ENCODE measurements at regions not wholly inside any gene's neighbourhood (a gene's known extent, or its start where the extent isn't known, plus 50 kb on each side); places are given as distances from the start of the nearest gene placed in this dataset.

DNA sequence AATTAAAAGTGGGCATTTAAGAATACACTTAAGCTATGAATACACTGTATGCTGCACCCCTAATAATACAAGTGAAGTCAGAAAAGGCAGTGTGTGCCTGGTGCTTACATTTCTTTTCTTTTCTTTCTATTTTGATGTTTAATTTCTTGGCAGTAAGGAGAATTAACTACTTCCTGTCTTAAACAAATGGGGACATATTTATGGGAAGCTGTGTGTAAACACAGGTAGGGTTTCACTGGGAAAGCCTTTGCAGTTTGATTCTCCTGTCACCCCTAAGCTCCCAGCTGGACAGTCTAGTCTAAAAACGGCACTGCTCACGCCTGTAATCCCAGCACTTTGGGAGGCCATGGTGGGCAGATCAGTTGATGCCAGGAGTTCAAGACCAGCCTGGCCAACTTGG lies 146.0 kb downstream of the MIS18A start:
- TF ChIP-seq, protein P1, sequence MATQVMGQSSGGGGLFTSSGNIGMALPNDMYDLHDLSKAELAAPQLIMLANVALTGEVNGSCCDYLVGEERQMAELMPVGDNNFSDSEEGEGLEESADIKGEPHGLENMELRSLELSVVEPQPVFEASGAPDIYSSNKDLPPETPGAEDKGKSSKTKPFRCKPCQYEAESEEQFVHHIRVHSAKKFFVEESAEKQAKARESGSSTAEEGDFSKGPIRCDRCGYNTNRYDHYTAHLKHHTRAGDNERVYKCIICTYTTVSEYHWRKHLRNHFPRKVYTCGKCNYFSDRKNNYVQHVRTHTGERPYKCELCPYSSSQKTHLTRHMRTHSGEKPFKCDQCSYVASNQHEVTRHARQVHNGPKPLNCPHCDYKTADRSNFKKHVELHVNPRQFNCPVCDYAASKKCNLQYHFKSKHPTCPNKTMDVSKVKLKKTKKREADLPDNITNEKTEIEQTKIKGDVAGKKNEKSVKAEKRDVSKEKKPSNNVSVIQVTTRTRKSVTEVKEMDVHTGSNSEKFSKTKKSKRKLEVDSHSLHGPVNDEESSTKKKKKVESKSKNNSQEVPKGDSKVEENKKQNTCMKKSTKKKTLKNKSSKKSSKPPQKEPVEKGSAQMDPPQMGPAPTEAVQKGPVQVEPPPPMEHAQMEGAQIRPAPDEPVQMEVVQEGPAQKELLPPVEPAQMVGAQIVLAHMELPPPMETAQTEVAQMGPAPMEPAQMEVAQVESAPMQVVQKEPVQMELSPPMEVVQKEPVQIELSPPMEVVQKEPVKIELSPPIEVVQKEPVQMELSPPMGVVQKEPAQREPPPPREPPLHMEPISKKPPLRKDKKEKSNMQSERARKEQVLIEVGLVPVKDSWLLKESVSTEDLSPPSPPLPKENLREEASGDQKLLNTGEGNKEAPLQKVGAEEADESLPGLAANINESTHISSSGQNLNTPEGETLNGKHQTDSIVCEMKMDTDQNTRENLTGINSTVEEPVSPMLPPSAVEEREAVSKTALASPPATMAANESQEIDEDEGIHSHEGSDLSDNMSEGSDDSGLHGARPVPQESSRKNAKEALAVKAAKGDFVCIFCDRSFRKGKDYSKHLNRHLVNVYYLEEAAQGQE (IDR thresholded peaks at IDR 0.05; ENCODE audit: insufficient read depth in 1 of 2, low read depth in 2 of 2, low read length in 2 of 2): no peak
- TF ChIP-seq SIN3A (IDR thresholded peaks at IDR 0.05; ENCODE audit: borderline replicate concordance, insufficient read depth, low read length) (no peak), FOXP2 (optimal IDR thresholded peaks at IDR 0.05; ENCODE audit: borderline replicate concordance, extremely low read depth, extremely low read length, insufficient read depth) (no peak), TAF1 (IDR thresholded peaks at IDR 0.05; ENCODE audit: borderline replicate concordance, insufficient read depth, low read length) (no peak), POLR2AphosphoS5 (IDR thresholded peaks at IDR 0.05; ENCODE audit: low read depth, low read length) (no peak)

DNA sequence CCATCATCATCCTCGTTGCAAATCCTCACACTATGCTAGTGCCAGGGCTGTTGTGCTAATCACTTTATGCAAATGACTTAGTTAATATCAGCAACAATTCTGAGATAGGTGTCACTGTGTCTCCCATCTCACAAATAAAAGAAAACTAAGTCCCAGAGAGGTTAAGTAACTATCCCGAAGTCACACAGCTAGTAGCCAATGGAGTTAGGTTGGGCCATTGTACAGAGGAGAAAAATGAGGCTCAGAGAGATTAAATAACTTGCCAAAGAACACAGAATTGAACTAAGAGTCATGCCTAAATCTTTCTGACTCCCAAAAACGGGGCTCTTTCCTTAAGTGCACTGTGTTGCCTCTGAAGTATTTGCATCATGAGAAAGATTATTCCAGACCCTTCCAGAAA lies 146.4 kb downstream of the MIS18A start:
- no peak for TF ChIP-seq SIN3A (IDR thresholded peaks at IDR 0.05; ENCODE audit: borderline replicate concordance, insufficient read depth, low read length)
- TF ChIP-seq POLR2AphosphoS5 (IDR thresholded peaks at IDR 0.05; ENCODE audit: low read depth, low read length): no peak
- no peak for TF ChIP-seq FOXP2 (optimal IDR thresholded peaks at IDR 0.05; ENCODE audit: borderline replicate concordance, extremely low read depth, extremely low read length, insufficient read depth)
- TF ChIP-seq, protein P1 (IDR thresholded peaks at IDR 0.05; ENCODE audit: insufficient read depth in 1 of 2, low read depth in 2 of 2, low read length in 2 of 2): no peak
- TF ChIP-seq TAF1 (IDR thresholded peaks at IDR 0.05; ENCODE audit: borderline replicate concordance, insufficient read depth, low read length): no peak

DNA sequence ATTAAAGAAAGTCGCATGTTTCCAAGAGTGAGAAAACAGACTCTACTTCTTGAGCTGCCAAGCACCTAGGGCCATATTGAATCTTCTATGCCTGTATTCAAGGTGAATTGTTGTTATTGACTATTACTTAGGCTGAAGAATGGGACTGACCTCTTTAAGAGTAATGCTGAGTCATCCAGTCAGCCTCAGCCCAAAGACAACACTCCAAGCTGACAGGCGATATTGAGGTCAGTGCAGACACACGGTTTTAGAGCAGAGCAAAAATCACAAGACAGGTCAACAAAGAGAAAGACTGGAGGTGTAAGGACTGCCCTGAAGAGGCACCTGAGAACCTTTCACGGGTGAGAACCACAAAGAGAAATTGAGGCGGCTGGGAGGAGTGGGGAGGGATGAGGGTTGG lies 146.9 kb downstream of the MIS18A start:
- no peak for TF ChIP-seq TAF1 (IDR thresholded peaks at IDR 0.05; ENCODE audit: borderline replicate concordance, insufficient read depth, low read length)
- TF ChIP-seq POLR2AphosphoS5 (IDR thresholded peaks at IDR 0.05; ENCODE audit: low read depth, low read length): no peak
- TF ChIP-seq, protein P1 (IDR thresholded peaks at IDR 0.05; ENCODE audit: insufficient read depth in 1 of 2, low read depth in 2 of 2, low read length in 2 of 2): no peak
- no peak for TF ChIP-seq FOXP2 (optimal IDR thresholded peaks at IDR 0.05; ENCODE audit: borderline replicate concordance, extremely low read depth, extremely low read length, insufficient read depth)
- no peak for TF ChIP-seq SIN3A (IDR thresholded peaks at IDR 0.05; ENCODE audit: borderline replicate concordance, insufficient read depth, low read length)

DNA sequence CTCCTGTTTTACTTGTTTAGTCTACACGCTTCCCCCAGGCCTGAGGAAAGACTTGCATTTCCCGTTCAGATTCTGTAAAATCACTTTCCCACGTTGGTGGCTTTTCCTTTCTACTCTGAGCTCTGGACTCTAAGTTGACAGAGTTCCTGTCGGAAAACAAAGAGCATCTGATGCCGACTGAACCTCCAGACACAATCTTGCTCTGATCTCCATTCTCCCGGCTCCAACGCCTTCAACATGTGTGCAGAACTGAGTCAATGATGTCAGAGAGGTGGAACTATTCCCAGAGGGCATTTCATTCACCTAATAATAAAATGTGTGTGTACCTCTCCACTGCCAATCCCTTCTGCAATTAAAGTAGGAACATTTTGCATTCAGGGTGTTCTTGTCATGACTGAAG lies 147.7 kb downstream of the MIS18A start:
- TF ChIP-seq FOXP2 (optimal IDR thresholded peaks at IDR 0.05; ENCODE audit: borderline replicate concordance, extremely low read depth, extremely low read length, insufficient read depth): no peak
- TF ChIP-seq, protein P1 (IDR thresholded peaks at IDR 0.05; ENCODE audit: insufficient read depth in 1 of 2, low read depth in 2 of 2, low read length in 2 of 2): no peak
- TF ChIP-seq TAF1 (IDR thresholded peaks at IDR 0.05; ENCODE audit: borderline replicate concordance, insufficient read depth, low read length): no peak
- no peak for TF ChIP-seq SIN3A (IDR thresholded peaks at IDR 0.05; ENCODE audit: borderline replicate concordance, insufficient read depth, low read length)
- TF ChIP-seq POLR2AphosphoS5 (IDR thresholded peaks at IDR 0.05; ENCODE audit: low read depth, low read length): no peak

All from PFSK-1 (cell line).